NAMALWA (cell line): ENCODE measurements at regions not wholly inside any gene's neighbourhood (a gene's known extent, or its start where the extent isn't known, plus 50 kb on each side); places are given as distances from the start of the nearest gene placed in this dataset.
"Not testable (repeated sequence)": the region's sequence is repeated elsewhere in the genome, so short reads cannot be mapped to it uniquely, and the experiment has no call there.

Experiments
- DNase-seq: peaks from one replicate; pipeline ENCODE4 v3.0.0-alpha.2; 2015; ENCODE audit warnings: low spot score

- DNase-seq: no peak
Measured at GRCh38 chr1:172918478-172918877, 132.3 kb downstream of the TNFSF18 start.

- no peak for DNase-seq
Measured at GRCh38 chr1:172926070-172926469, 124.7 kb downstream of the TNFSF18 start.

GRCh38 chr1:172928412-172928811 lies 122.3 kb downstream of the TNFSF18 start:
- DNase-seq: no peak

GRCh38 chr1:172929006-172929405 lies 121.7 kb downstream of the TNFSF18 start:
- no peak for DNase-seq

GRCh38 chr1:172930142-172930541 lies 120.6 kb downstream of the TNFSF18 start:
- no peak for DNase-seq

GRCh38 chr1:172931340-172931739 lies 119.4 kb downstream of the TNFSF18 start:
- no peak for DNase-seq

- DNase-seq: no peak
Measured at GRCh38 chr1:172931761-172932160, 119.0 kb downstream of the TNFSF18 start.

GRCh38 chr1:172932981-172933380 lies 117.8 kb downstream of the TNFSF18 start:
- DNase-seq: no peak

- no peak for DNase-seq
Measured at GRCh38 chr1:172934417-172934762, 116.4 kb downstream of the TNFSF18 start.

- DNase-seq: no peak
Measured at GRCh38 chr1:172935062-172935592, 115.6 kb downstream of the TNFSF18 start.

GRCh38 chr1:172936088-172936645 lies 114.6 kb downstream of the TNFSF18 start:
- no peak for DNase-seq

- DNase-seq: no peak
Measured at GRCh38 chr1:172938681-172939080, 112.1 kb downstream of the TNFSF18 start.

- DNase-seq: no peak
Measured at GRCh38 chr1:172939475-172939874, 111.3 kb downstream of the TNFSF18 start.

GRCh38 chr1:172940174-172940855 lies 110.4 kb downstream of the TNFSF18 start:
- no peak for DNase-seq

GRCh38 chr1:172941471-172941870 lies 109.3 kb downstream of the TNFSF18 start:
- DNase-seq: no peak

- no peak for DNase-seq
Measured at GRCh38 chr1:172941945-172942344, 108.8 kb downstream of the TNFSF18 start.

- DNase-seq: not testable (repeated sequence)
Measured at GRCh38 chr1:172943138-172943537, 107.6 kb downstream of the TNFSF18 start.

GRCh38 chr1:172944931-172945330 lies 105.8 kb downstream of the TNFSF18 start:
- no peak for DNase-seq

- DNase-seq: no peak
Measured at GRCh38 chr1:172946814-172947507, 103.8 kb downstream of the TNFSF18 start.

GRCh38 chr1:172948457-172948856 lies 102.3 kb downstream of the TNFSF18 start:
- no peak for DNase-seq

GRCh38 chr1:172949096-172949495 lies 101.6 kb downstream of the TNFSF18 start:
- DNase-seq: no peak

- DNase-seq: no peak
Measured at GRCh38 chr1:172950528-172950927, 100.2 kb downstream of the TNFSF18 start.

- no peak for DNase-seq
Measured at GRCh38 chr1:172951730-172952365, 98.9 kb downstream of the TNFSF18 start.
